ENCODE measurements at regions not wholly inside any gene's neighbourhood (a gene's known extent, or its start where the extent isn't known, plus 50 kb on each side); places are given as distances from the start of the nearest gene placed in this dataset.

DNA sequence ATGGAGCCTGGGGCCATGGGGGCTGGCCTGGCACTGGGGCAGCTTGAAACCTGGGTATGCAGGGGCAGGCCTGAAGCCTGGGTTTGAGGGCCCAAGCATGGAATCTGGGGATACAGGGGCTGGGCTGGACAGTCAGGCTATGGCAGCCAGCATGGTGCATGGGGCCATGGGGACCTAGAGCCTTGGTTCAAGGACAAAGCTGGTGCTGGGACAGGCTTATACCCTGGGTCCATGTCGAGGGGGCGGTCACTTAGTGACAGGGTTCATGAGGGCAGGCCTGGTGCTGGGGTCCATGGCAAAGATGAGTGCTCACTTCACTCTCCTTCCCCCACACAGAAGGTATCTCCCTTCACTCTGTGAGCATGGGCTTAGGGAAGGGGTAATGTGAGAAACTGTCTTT, 116.2 kb downstream of the BBS10 start:
- TF ChIP-seq, protein P1, sequence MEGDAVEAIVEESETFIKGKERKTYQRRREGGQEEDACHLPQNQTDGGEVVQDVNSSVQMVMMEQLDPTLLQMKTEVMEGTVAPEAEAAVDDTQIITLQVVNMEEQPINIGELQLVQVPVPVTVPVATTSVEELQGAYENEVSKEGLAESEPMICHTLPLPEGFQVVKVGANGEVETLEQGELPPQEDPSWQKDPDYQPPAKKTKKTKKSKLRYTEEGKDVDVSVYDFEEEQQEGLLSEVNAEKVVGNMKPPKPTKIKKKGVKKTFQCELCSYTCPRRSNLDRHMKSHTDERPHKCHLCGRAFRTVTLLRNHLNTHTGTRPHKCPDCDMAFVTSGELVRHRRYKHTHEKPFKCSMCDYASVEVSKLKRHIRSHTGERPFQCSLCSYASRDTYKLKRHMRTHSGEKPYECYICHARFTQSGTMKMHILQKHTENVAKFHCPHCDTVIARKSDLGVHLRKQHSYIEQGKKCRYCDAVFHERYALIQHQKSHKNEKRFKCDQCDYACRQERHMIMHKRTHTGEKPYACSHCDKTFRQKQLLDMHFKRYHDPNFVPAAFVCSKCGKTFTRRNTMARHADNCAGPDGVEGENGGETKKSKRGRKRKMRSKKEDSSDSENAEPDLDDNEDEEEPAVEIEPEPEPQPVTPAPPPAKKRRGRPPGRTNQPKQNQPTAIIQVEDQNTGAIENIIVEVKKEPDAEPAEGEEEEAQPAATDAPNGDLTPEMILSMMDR (conservative IDR thresholded peaks at IDR 0.05; ENCODE audit: low read depth, low read length): no peak
- H3K27ac ChIP-seq: no peak overlapping the region

DNA sequence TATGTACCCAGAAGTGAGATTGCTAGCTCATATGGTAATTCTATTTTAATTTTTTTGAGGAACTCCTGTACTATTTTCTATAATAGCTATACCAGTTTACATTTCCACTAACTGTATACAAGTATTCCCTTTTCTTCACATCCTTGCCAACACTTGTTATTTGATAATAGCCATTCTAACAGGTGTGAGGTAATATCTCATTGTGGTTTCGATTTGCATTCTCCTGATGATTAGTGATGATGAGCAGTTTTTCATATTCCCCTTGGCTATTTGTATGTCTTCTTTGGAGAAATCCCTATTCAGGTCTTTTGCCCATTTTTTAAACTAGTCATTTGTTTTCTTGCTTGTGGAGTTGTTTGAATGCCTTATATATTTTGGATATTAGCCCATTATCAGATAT, 121.3 kb downstream of the BBS10 start:
- no peak overlapping the region for H3K4me2 ChIP-seq
- H3K4me1 ChIP-seq (ENCODE audit: low read depth, poor library complexity, severe bottlenecking): no peaks in the 10 kb centered on the region
- H4K20me1 ChIP-seq (ENCODE audit: insufficient read depth): no peaks in the 10 kb centered on the region
- no peak overlapping the region for H3K27ac ChIP-seq
- H2AFZ ChIP-seq (ENCODE audit: low read depth): no peak overlapping the region
- TF ChIP-seq, protein P1 (conservative IDR thresholded peaks at IDR 0.05; ENCODE audit: low read depth, low read length): no peak
- no peak overlapping the region for H3K4me3 ChIP-seq (IDR thresholded peaks at IDR 0.05; ENCODE audit: insufficient read depth, low read depth, low read length)
- no peaks in the 10 kb centered on the region for H3K79me2 ChIP-seq (ENCODE audit: insufficient read depth, low read depth)
- H3K9ac ChIP-seq: no peak overlapping the region
- no peaks in the 10 kb centered on the region for H3K36me3 ChIP-seq (ENCODE audit: insufficient read depth)
- H3K27me3 ChIP-seq (ENCODE audit: insufficient read depth, low read depth): no peaks in the 10 kb centered on the region

More for the DNA sequence above, 116.2 kb downstream of the BBS10 start:
- Histone ChIP-seq H3K79me2 (ENCODE audit: insufficient read depth, low read depth) (no peaks in the 10 kb centered on the region), H3K4me1 (ENCODE audit: low read depth, poor library complexity, severe bottlenecking) (no peaks in the 10 kb centered on the region), H3K9ac (no peak overlapping the region), H3K27me3 (ENCODE audit: insufficient read depth, low read depth) (no peaks in the 10 kb centered on the region), H3K4me3 (IDR thresholded peaks at IDR 0.05; ENCODE audit: insufficient read depth, low read depth, low read length) (no peak overlapping the region), H3K4me2 (no peak overlapping the region), H4K20me1 (ENCODE audit: insufficient read depth) (no peaks in the 10 kb centered on the region), H2AFZ (ENCODE audit: low read depth) (no peak overlapping the region), H3K36me3 (ENCODE audit: insufficient read depth) (no peaks in the 10 kb centered on the region)

- Histone ChIP-seq H3K4me3 (IDR thresholded peaks at IDR 0.05; ENCODE audit: insufficient read depth, low read depth, low read length) (no peak overlapping the region), H3K4me1 (ENCODE audit: low read depth, poor library complexity, severe bottlenecking) (no peaks in the 10 kb centered on the region), H3K9ac (no peak overlapping the region), H3K27ac (no peak overlapping the region), H3K79me2 (ENCODE audit: insufficient read depth, low read depth) (no peaks in the 10 kb centered on the region), H3K36me3 (ENCODE audit: insufficient read depth) (no peaks in the 10 kb centered on the region), H3K4me2 (no peak overlapping the region), H4K20me1 (ENCODE audit: insufficient read depth) (no peaks in the 10 kb centered on the region), H2AFZ (ENCODE audit: low read depth) (no peak overlapping the region), H3K27me3 (ENCODE audit: insufficient read depth, low read depth) (no peaks in the 10 kb centered on the region)
- TF ChIP-seq, protein P1 (conservative IDR thresholded peaks at IDR 0.05; ENCODE audit: low read depth, low read length): no peak
Observed at GRCh38 chr12:76226397-76226796, 121.8 kb downstream of the BBS10 start.

GRCh38 chr12:76223869-76224268, 124.3 kb downstream of the BBS10 start:
- TF ChIP-seq, protein P1 (conservative IDR thresholded peaks at IDR 0.05; ENCODE audit: low read depth, low read length): no peak
- Histone ChIP-seq H3K4me3 (IDR thresholded peaks at IDR 0.05; ENCODE audit: insufficient read depth, low read depth, low read length) (no peak overlapping the region), H3K9ac (no peak overlapping the region), H3K27ac (no peak overlapping the region), H3K79me2 (ENCODE audit: insufficient read depth, low read depth) (no peaks in the 10 kb centered on the region), H3K4me2 (no peak overlapping the region), H3K4me1 (ENCODE audit: low read depth, poor library complexity, severe bottlenecking) (peaks cover 6% of the 10 kb centered on the region), H4K20me1 (ENCODE audit: insufficient read depth) (no peaks in the 10 kb centered on the region), H2AFZ (ENCODE audit: low read depth) (no peak overlapping the region), H3K27me3 (ENCODE audit: insufficient read depth, low read depth) (no peaks in the 10 kb centered on the region), H3K36me3 (ENCODE audit: insufficient read depth) (no peaks in the 10 kb centered on the region)
